ENCODE measurements at regions not wholly inside any gene's neighbourhood (a gene's known extent, or its start where the extent isn't known, plus 50 kb on each side); places are given as distances from the start of the nearest gene placed in this dataset.

- TF ChIP-seq ZNF280D (tag by site-specific recombination; IDR thresholded peaks at IDR 0.05) (no peak), ZBTB6 (tag by site-specific recombination; IDR thresholded peaks at IDR 0.05) (no peak), ZNF423 (tag by site-specific recombination; IDR thresholded peaks at IDR 0.05) (no peak), WT1 (tag by site-specific recombination; IDR thresholded peaks at IDR 0.05) (no peak), ZNF837 (tag by site-specific recombination; IDR thresholded peaks at IDR 0.05) (no peak), ZBTB44 (tag by site-specific recombination; IDR thresholded peaks at IDR 0.05) (no peak), ZNF488 (tag by site-specific recombination; IDR thresholded peaks at IDR 0.05) (no peak), ZNF112 (tag by site-specific recombination; IDR thresholded peaks at IDR 0.05) (no peak), ZNF2 (tag by site-specific recombination; IDR thresholded peaks at IDR 0.05) (no peak)
These were observed 188.6 kb upstream of the ISL1 start (continued) for GRCh38 chr5:51194671-51195070.

GRCh38 chr5:51201024-51201423 lies 182.2 kb upstream of the ISL1 start:
- ChIA-PET POLR2A (no interaction called here), CTCF (interaction anchor here (0.6 kb wide), 1 partner anchor 17 kb away, joined by 3 read pairs; no protein-coding TSS in a partner anchor)
- TF ChIP-seq GFI1B (tag by site-specific recombination; IDR thresholded peaks at IDR 0.05) (no peak), ZNF768 (tag by site-specific recombination; IDR thresholded peaks at IDR 0.05) (no peak), ZNF621 (tag by site-specific recombination; IDR thresholded peaks at IDR 0.05) (no peak), HOXA7 (CRISPR knock-in tag; IDR thresholded peaks at IDR 0.05; ENCODE audit: borderline replicate concordance) (no peak), MYNN (tag by site-specific recombination; IDR thresholded peaks at IDR 0.05; ENCODE audit: borderline replicate concordance) (no peak), ZNF747 (tag by site-specific recombination; IDR thresholded peaks at IDR 0.05) (no peak), BCL11A (tag by site-specific recombination; IDR thresholded peaks at IDR 0.05; ENCODE audit: low read depth) (no peak), TCF7L2 (IDR thresholded peaks at IDR 0.05; ENCODE audit: borderline replicate concordance, low read depth, low read length) (no peak), ZNF221 (tag by site-specific recombination; IDR thresholded peaks at IDR 0.05; ENCODE audit: borderline replicate concordance) (no peak), ZNF560 (tag by site-specific recombination; IDR thresholded peaks at IDR 0.05; ENCODE audit: borderline replicate concordance) (no peak), ZNF701 (tag by site-specific recombination; IDR thresholded peaks at IDR 0.05) (no peak), ZNF223 (tag by site-specific recombination; IDR thresholded peaks at IDR 0.05) (no peak), ZNF155 (tag by site-specific recombination; IDR thresholded peaks at IDR 0.05) (no peak), ZNF391 (tag by site-specific recombination; IDR thresholded peaks at IDR 0.05; ENCODE audit: borderline replicate concordance, low read depth) (no peak), ZNF133 (tag by site-specific recombination; IDR thresholded peaks at IDR 0.05) (no peak), ZNF660 (tag by site-specific recombination; IDR thresholded peaks at IDR 0.05) (no peak), ZNF791 (tag by site-specific recombination; IDR thresholded peaks at IDR 0.05) (no peak), ZBTB8A (tag by site-specific recombination; IDR thresholded peaks at IDR 0.05) (no peak), ZNF366 (tag by site-specific recombination; conservative IDR thresholded peaks at IDR 0.05) (no peak)

More at GRCh38 chr5:51201024-51201423, 182.2 kb upstream of the ISL1 start:
- Histone ChIP-seq H3K27ac (ENCODE audit: extremely low read depth, low read depth, low read length) (no peak overlapping the region), H3K4me3 (ENCODE audit: low read depth, low read length) (no peak overlapping the region), H3K4me1 (ENCODE audit: control insufficient read depth, insufficient read depth, low read length) (no peaks in the 10 kb centered on the region), H3K36me3 (ENCODE audit: control insufficient read depth in 2 of 2, insufficient read depth in 1 of 2, low read length in 2 of 2) (no peaks in the 10 kb centered on the region), H3K9me3 (ENCODE audit: control insufficient read depth, insufficient read depth, low read depth, low read length) (no peaks in the 10 kb centered on the region)
